ENCODE measurements at regions not wholly inside any gene's neighbourhood (a gene's known extent, or its start where the extent isn't known, plus 50 kb on each side); places are given as distances from the start of the nearest gene placed in this dataset.

- Histone ChIP-seq H3K79me2 (ENCODE audit: insufficient read depth) (no peaks in the 10 kb centered on the region), H3K9ac (no peak overlapping the region), H4K20me1 (ENCODE audit: insufficient read depth) (no peaks in the 10 kb centered on the region), H3K9me3 (no peaks in the 10 kb centered on the region), H3K27me3 (ENCODE audit: insufficient read depth) (peaks cover 30% of the 10 kb centered on the region; the same call in 1 of the 2 replicates), H3F3A (replicated peaks; ENCODE audit: insufficient read depth) (no peaks in the 10 kb centered on the region), H2AFZ (ENCODE audit: low read depth) (no peak overlapping the region), H3K27ac (ENCODE audit: low read depth in 2 of 2, low read length in 1 of 2) (no peak overlapping the region), H3K36me3 (replicated peaks in 1 of 2; ENCODE audit: control insufficient read depth in 1 of 2, insufficient read depth in 2 of 2, low read length in 1 of 2) (no peaks in the 10 kb centered on the region), H3K4me2 (no peak overlapping the region), H3K9me2 (no peaks in the 10 kb centered on the region), H3K4me1 (ENCODE audit: control insufficient read depth in 1 of 2, insufficient read depth in 2 of 2, low read depth in 1 of 2, low read length in 1 of 2) (no peaks in the 10 kb centered on the region), H3K4me3 (ENCODE audit: low read depth in 2 of 2, low read length in 1 of 2) (no peak overlapping the region)
- CTCF ChIA-PET: no interaction called here
- no peak for DNase-seq
- 13% methylated on average over 9 of the region's 9 CpGs for WGBS (ENCODE audit: low lambda C conversion rate)
- POLR2A ChIA-PET: no interaction called here
- no peak for TF ChIP-seq ZBTB33 (IDR thresholded peaks at IDR 0.05; ENCODE audit: borderline replicate concordance, low read depth)
- TF ChIP-seq RAD21 (IDR thresholded peaks at IDR 0.05; ENCODE audit: low read length): no peak
- TF ChIP-seq TCF12 (IDR thresholded peaks at IDR 0.05): no peak
- TF ChIP-seq TAF1 (IDR thresholded peaks at IDR 0.05; ENCODE audit: borderline replicate concordance, low read depth, low read length): no peak
- no peak for TF ChIP-seq POLR2AphosphoS5 (IDR thresholded peaks at IDR 0.05; ENCODE audit: low read depth, low read length)
- no peak for TF ChIP-seq NRF1 (IDR thresholded peaks at IDR 0.05; ENCODE audit: low read depth, low read length)
- TF ChIP-seq SMC3 (IDR thresholded peaks at IDR 0.05; ENCODE audit: low read depth, low read length): no peak
- no peak for TF ChIP-seq FOXJ3 (CRISPR knock-in tag; IDR thresholded peaks at IDR 0.05)
- TF ChIP-seq CHD2 (IDR thresholded peaks at IDR 0.05; ENCODE audit: low read length, partially characterized antibody): no peak
- no peak for TF ChIP-seq TEAD4 (IDR thresholded peaks at IDR 0.05; ENCODE audit: borderline replicate concordance, insufficient read depth)
These were observed 116.9 kb downstream of the EVX1 start for GRCh38 chr7:27359181-27360125.

- H3K27ac ChIP-seq (ENCODE audit: low read depth in 2 of 2, low read length in 1 of 2): no peak overlapping the region
- no peaks in the 10 kb centered on the region for H3K9me2 ChIP-seq
- H3K4me1 ChIP-seq (ENCODE audit: control insufficient read depth in 1 of 2, insufficient read depth in 2 of 2, low read depth in 1 of 2, low read length in 1 of 2): no peaks in the 10 kb centered on the region
- no peak overlapping the region for H3K9ac ChIP-seq
- no peak overlapping the region for H3K4me3 ChIP-seq (ENCODE audit: low read depth in 2 of 2, low read length in 1 of 2)
- POLR2A ChIA-PET: no interaction called here
- peaks cover 21% of the 10 kb centered on the region; the same call in 1 of the 2 replicates for H3K27me3 ChIP-seq (ENCODE audit: insufficient read depth)
- H3F3A ChIP-seq (replicated peaks; ENCODE audit: insufficient read depth): no peaks in the 10 kb centered on the region
- no peaks in the 10 kb centered on the region for H3K36me3 ChIP-seq (replicated peaks in 1 of 2; ENCODE audit: control insufficient read depth in 1 of 2, insufficient read depth in 2 of 2, low read length in 1 of 2)
- H2AFZ ChIP-seq (ENCODE audit: low read depth): no peak overlapping the region
- DNase-seq: no peak
- H3K79me2 ChIP-seq (ENCODE audit: insufficient read depth): no peaks in the 10 kb centered on the region
- CTCF ChIA-PET: interaction anchor here (1.0 to 1.6 kb wide), 2 partner anchors 8 to 215 kb away, joined by 3 to 4 read pairs; no protein-coding TSS in a partner anchor
- no peaks in the 10 kb centered on the region for H3K9me3 ChIP-seq
- no peaks in the 10 kb centered on the region for H4K20me1 ChIP-seq (ENCODE audit: insufficient read depth)
- whole genome bisulfite sequencing (ENCODE audit: low lambda C conversion rate): 53% methylated on average over 10 of the region's 10 CpGs
- H3K4me2 ChIP-seq: no peak overlapping the region
- no peak for TF ChIP-seq SMC3 (IDR thresholded peaks at IDR 0.05; ENCODE audit: low read depth, low read length)
- TF ChIP-seq, protein P1, sequence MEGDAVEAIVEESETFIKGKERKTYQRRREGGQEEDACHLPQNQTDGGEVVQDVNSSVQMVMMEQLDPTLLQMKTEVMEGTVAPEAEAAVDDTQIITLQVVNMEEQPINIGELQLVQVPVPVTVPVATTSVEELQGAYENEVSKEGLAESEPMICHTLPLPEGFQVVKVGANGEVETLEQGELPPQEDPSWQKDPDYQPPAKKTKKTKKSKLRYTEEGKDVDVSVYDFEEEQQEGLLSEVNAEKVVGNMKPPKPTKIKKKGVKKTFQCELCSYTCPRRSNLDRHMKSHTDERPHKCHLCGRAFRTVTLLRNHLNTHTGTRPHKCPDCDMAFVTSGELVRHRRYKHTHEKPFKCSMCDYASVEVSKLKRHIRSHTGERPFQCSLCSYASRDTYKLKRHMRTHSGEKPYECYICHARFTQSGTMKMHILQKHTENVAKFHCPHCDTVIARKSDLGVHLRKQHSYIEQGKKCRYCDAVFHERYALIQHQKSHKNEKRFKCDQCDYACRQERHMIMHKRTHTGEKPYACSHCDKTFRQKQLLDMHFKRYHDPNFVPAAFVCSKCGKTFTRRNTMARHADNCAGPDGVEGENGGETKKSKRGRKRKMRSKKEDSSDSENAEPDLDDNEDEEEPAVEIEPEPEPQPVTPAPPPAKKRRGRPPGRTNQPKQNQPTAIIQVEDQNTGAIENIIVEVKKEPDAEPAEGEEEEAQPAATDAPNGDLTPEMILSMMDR (IDR thresholded peaks at IDR 0.05): no peak
- no peak for TF ChIP-seq GATA2 (CRISPR knock-in tag; IDR thresholded peaks at IDR 0.05)
- TF ChIP-seq EZH2phosphoT487 (IDR thresholded peaks at IDR 0.05; ENCODE audit: borderline replicate concordance, low read depth): no peak
- TF ChIP-seq IRF3 (IDR thresholded peaks at IDR 0.05; ENCODE audit: low read depth, low read length): no peak
- TF ChIP-seq FOSL2 (IDR thresholded peaks at IDR 0.05; ENCODE audit: borderline replicate concordance, low read depth): no peak
- no peak for TF ChIP-seq RFX5 (IDR thresholded peaks at IDR 0.05; ENCODE audit: low read length)
- no peak for TF ChIP-seq ZBTB33 (IDR thresholded peaks at IDR 0.05; ENCODE audit: borderline replicate concordance, low read depth)
- no peak for TF ChIP-seq YY1 (IDR thresholded peaks at IDR 0.05; ENCODE audit: low read depth)
- TF ChIP-seq CHD2 (IDR thresholded peaks at IDR 0.05; ENCODE audit: low read length, partially characterized antibody): no peak
- TF ChIP-seq JUND (IDR thresholded peaks at IDR 0.05): no peak
- TF ChIP-seq MAX (IDR thresholded peaks at IDR 0.05; ENCODE audit: low read depth): no peak
- no peak for TF ChIP-seq NFIC (IDR thresholded peaks at IDR 0.05; ENCODE audit: borderline replicate concordance)
These were observed 118.9 kb downstream of the EVX1 start for GRCh38 chr7:27361522-27361921.

Data from SK-N-SH (cell line).